ENCODE measurements at regions not wholly inside any gene's neighbourhood (a gene's known extent, or its start where the extent isn't known, plus 50 kb on each side); places are given as distances from the start of the nearest gene placed in this dataset.
A peak's percentile ranks its signal among the peaks of the same experiment; 100 is the strongest.

- no peak for DNase-seq (ENCODE audit: low read depth in 4 of 4, low spot score in 3 of 4)
Measured at GRCh38 chr16:52896478-52897164, 156.1 kb downstream of the CHD9NB start.

DNA sequence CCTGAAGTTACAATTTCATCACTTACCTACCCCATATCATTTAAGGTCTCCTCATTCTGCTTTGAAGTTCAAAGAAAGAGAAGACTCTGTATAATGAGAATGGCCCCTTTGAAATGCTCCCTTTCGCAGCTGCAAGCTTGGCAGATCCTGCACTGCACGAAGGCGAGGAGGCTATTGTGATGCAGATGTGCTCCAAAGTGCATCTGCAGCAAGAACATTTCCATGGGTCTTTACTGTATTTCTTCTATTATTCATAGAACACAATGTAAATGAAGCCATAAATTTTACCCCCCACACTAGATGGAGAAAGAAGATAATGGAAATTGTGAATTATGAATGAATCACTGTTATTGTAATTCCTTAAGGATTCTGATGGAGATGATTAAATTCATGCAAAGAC, 178.7 kb downstream of the CHD9NB start:
- DNase-seq (ENCODE audit: low read depth in 4 of 4, low spot score in 3 of 4): no peak

DNA sequence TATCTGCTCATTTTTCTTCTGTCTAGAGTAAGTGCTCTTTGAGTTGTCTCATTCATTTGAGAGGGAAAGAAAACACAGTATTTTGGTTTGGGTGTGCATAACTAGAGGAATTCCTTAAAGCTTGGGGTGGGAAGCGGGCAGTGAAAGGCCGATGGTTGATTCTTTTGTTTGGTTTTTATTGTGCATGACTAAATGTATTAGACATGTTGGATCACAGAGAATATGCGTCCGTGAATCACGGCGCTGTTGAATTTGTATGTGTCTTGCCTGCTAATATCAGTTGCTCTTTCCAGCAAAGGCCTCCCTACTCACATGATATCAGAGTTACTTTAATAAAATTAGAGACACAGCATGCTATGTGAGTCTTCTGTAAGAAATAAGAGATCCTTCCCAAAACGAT, 180.0 kb downstream of the CHD9NB start:
- no peak for DNase-seq (ENCODE audit: low read depth in 4 of 4, low spot score in 3 of 4)

GRCh38 chr16:52871481-52871880, 181.2 kb downstream of the CHD9NB start:
- no peak for DNase-seq (ENCODE audit: low read depth in 4 of 4, low spot score in 3 of 4)

DNA sequence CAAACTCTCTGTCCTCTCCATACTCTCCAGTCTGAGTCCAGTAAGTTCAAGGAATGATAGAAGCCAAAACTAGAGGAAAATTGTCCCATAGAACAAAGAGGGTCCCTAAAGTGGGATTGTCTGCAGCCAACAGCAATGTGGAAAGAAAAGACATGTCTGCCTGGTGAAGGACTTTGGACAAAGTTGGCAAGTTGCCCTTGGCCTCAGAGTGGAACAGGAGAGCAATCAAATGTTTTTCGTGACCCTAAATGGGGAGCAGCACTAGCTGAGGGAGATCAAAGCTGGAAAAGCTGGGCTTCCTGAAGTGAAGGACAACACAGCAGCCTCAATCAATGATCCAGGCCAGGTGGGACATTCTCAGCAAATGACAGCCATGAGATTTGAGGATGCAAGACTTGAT, 183.5 kb downstream of the CHD9NB start:
- DNase-seq (ENCODE audit: low read depth in 4 of 4, low spot score in 3 of 4): no peak

- no peak for DNase-seq (ENCODE audit: low read depth in 4 of 4, low spot score in 3 of 4)
Measured at GRCh38 chr16:52863000-52863399, 189.7 kb downstream of the CHD9NB start.

- DNase-seq (ENCODE audit: low read depth in 4 of 4, low spot score in 3 of 4): peak; percentile 25 to 57 (median 42)
Measured at GRCh38 chr16:52861614-52862022, 191.1 kb downstream of the CHD9NB start.

DNA sequence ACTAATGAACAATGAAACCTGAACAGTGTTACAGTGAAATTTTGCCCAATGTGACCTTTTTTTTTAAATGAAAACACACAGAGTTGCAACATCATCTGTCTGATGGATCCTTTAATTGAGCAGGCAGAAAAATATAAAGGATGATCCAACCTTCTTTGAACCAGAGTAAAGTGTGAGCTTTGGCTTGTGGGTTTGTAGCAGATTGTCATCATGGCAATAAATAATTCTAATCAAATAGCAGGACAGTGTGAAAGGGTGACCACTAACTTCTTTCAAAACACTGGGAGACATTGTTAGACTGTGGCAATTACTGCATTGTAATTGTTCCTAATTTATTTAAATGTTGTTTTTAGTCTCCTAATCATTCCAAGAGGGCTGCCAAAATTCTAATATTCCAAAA, 197.2 kb downstream of the CHD9NB start:
- no peak for DNase-seq (ENCODE audit: low read depth in 4 of 4, low spot score in 3 of 4)

DNA sequence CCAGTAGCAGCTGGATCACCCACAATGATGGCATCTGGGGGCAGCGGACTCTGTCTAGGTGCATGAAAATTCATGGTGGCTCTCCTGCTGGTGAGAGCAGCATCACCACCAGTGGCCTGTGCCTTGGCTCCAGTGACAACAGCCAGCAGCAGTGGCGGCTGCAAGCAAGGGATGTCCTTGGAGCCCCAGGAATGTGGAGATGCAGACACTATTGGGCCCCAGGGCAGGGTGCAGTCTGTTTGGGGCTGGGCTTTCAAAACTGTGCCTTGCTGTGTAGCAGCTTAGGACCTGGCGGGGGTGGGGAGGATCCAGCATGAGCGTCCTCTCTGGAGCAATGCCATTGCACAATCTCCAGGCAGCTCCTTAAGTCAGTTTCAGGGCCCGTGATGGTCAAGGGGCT, 199.7 kb downstream of the CHD9NB start:
- no peak for DNase-seq (ENCODE audit: low read depth in 4 of 4, low spot score in 3 of 4)

- DNase-seq (ENCODE audit: low read depth in 4 of 4, low spot score in 3 of 4): no peak
Measured at GRCh38 chr16:52851211-52851740, 201.4 kb downstream of the CHD9NB start.

- no peak for DNase-seq (ENCODE audit: low read depth in 4 of 4, low spot score in 3 of 4)
Measured at GRCh38 chr16:52843381-52843780, 209.3 kb downstream of the CHD9NB start.

- DNase-seq (ENCODE audit: low read depth in 4 of 4, low spot score in 3 of 4): no peak
Measured at GRCh38 chr16:52837251-52837650, 215.4 kb downstream of the CHD9NB start.

- DNase-seq (ENCODE audit: low read depth in 4 of 4, low spot score in 3 of 4): no peak
Measured at GRCh38 chr16:52834736-52835465, 217.8 kb downstream of the CHD9NB start.

DNA sequence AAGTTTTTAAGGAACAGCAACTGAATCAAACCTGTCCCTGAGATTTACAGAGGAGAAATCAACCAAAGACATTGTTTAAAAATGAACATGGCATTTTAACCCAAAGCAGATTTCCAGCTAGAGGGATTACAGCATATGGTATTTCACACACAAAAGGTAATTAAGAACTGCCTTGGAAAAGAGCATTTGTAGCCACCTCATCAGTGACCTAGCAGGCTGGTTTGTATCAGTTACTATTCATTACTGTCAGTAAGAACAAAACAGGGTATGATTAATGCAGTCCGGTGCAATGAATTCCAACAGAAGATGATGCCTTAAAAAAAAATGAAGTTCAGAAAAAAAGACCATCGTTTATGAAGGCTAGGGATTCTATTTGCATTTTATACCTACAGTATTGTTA, 219.9 kb downstream of the CHD9NB start:
- no peak for DNase-seq (ENCODE audit: low read depth in 4 of 4, low spot score in 3 of 4)

DNA sequence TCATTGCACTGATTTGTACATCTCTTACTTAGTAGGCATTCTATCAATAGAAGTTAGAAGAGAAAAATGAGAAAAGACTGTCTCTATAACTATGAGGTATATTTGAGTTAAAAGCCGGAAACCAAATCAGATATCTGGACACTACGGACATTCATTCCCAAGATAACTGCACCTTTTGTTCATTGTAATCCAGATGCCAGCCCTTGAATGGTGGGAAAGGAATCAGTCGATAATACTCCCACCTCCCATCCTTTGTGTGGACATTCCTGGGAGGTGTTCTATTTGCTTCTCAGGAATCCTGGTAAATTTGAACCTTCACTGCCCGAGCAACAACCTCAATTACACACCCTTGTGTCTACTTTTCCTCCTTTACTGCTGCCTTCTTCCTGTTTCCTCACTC, 225.2 kb downstream of the CHD9NB start:
- no peak for DNase-seq (ENCODE audit: low read depth in 4 of 4, low spot score in 3 of 4)

DNA sequence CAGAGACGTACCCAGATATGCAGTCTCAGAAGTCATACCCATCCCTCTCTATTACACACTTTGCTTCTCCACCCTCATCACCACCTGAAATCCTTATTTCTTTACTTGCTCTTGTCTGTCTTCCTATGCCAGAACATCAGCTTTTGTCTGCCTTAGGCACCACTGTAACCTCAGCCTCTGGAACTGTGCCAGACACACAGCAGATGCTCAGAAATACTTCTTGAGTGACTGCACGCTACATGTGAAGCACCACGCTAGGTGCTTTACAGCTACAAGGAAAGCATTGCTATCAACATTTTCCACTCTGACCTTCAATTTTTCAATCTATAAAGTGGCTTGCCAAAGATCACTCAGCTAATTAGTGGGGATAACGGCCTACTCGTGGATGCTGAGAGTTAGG, 226.8 kb downstream of the CHD9NB start:
- no peak for DNase-seq (ENCODE audit: low read depth in 4 of 4, low spot score in 3 of 4)

GRCh38 chr16:52819808-52820207, 232.9 kb downstream of the CHD9NB start:
- no peak for DNase-seq (ENCODE audit: low read depth in 4 of 4, low spot score in 3 of 4)

- DNase-seq (ENCODE audit: low read depth in 4 of 4, low spot score in 3 of 4): no peak
Measured at GRCh38 chr16:52819405-52819804, 233.3 kb downstream of the CHD9NB start.

GRCh38 chr16:52817696-52818095, 235.0 kb downstream of the CHD9NB start:
- DNase-seq (ENCODE audit: low read depth in 4 of 4, low spot score in 3 of 4): no peak

- no peak for DNase-seq (ENCODE audit: low read depth in 4 of 4, low spot score in 3 of 4)
Measured at GRCh38 chr16:52816993-52817392, 235.7 kb downstream of the CHD9NB start.

GRCh38 chr16:52812678-52813556, 239.8 kb downstream of the CHD9NB start:
- DNase-seq (ENCODE audit: low read depth in 4 of 4, low spot score in 3 of 4): no peak

Measured in right renal pelvis (tissue), 4 donors.